ENCODE measurements at regions not wholly inside any gene's neighbourhood (a gene's known extent, or its start where the extent isn't known, plus 50 kb on each side); places are given as distances from the start of the nearest gene placed in this dataset.

GRCh38 chr11:130604606-130605005, 156.2 kb downstream of the ADAMTS15 start:
- TF ChIP-seq CTCF (IDR thresholded peaks at IDR 0.05 in 4 of 5, conservative IDR thresholded peaks at IDR 0.05 in 1 of 5) (no peak), POLR2A (IDR thresholded peaks at IDR 0.05) (no peak)

All from gastrocnemius medialis (tissue), 4 donors.